Chondrocyte (in vitro differentiated cells): ENCODE measurements at regions not wholly inside any gene's neighbourhood (a gene's known extent, or its start where the extent isn't known, plus 50 kb on each side); places are given as distances from the start of the nearest gene placed in this dataset.
A peak's percentile ranks its signal among the peaks of the same experiment; 100 is the strongest.

ENCODE experiments used
- DNase-seq: peaks from one replicate; pipeline ENCODE4 v3.0.0; 2021; ENCODE audit warnings: mixed read lengths, low spot score
- H3K27ac Mint-ChIP-seq: one replicate; pipeline ENCODE4 v1.8.0; 2021; ENCODE audit warnings: mild to moderate bottlenecking, moderate library complexity, mixed read lengths; ENCODE audit not compliant: unreplicated experiment
- H3K27me3 Mint-ChIP-seq: 2 replicates; pipeline ENCODE4 v1.8.0; 2021; ENCODE audit warnings: low read depth, mixed read lengths
- H3K36me3 Mint-ChIP-seq: 2 replicates; pipeline ENCODE4 v1.8.0; 2021; ENCODE audit warnings: low read depth, mixed read lengths
- H3K4me1 Mint-ChIP-seq: 2 replicates; pipeline ENCODE4 v1.8.0; 2021; ENCODE audit warnings: low read depth, mild to moderate bottlenecking, mixed read lengths
- H3K4me3 Mint-ChIP-seq: one replicate; pipeline ENCODE4 v1.8.0; 2021; ENCODE audit warnings: mild to moderate bottlenecking, moderate library complexity, mixed read lengths; ENCODE audit not compliant: unreplicated experiment
- H3K9me3 Mint-ChIP-seq: 2 replicates; pipeline ENCODE4 v1.8.0; 2021; ENCODE audit warnings: low read depth, mixed read lengths
- TF ChIP-seq, protein P1 (sequence below): fragments of 200-600 bp; sonication (generic); IDR thresholded peaks from 2 replicates; pipeline ENCODE4 v1.5.0; 2021; ENCODE audit warnings: antibody characterized with exemption, mild to moderate bottlenecking, moderate library complexity

DNA sequence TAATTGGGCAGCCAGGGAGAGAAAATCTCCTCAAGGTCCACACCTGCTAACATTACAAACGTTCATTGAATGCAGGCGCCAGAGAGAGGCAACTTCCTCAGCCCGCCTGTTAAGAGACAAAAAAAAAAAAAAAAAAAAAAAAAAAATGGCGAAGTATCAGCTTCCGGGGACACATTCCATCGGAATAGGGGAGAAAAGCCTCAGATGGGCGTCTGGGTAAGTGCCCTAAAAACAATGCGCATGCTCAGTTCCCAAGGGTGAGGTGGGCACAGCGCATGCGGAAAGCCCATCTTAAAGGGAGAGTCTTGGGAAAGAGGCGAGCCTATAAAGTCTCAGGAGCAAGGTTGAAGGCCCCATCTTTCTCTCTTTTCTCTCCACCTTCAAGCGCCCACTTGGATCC, 1139.7 kb upstream of the CELF2 start:
- DNase-seq = no peak
- Mint-ChIP-seq H3K36me3 (no peaks in the 10 kb centered on the region), H3K9me3 (peaks cover 7% of the 10 kb centered on the region), H3K27me3 (no peaks in the 10 kb centered on the region), H3K4me3 (no peak overlapping the region), H3K4me1 (no peaks in the 10 kb centered on the region), H3K27ac (no peak overlapping the region)
- TF ChIP-seq, protein P1, sequence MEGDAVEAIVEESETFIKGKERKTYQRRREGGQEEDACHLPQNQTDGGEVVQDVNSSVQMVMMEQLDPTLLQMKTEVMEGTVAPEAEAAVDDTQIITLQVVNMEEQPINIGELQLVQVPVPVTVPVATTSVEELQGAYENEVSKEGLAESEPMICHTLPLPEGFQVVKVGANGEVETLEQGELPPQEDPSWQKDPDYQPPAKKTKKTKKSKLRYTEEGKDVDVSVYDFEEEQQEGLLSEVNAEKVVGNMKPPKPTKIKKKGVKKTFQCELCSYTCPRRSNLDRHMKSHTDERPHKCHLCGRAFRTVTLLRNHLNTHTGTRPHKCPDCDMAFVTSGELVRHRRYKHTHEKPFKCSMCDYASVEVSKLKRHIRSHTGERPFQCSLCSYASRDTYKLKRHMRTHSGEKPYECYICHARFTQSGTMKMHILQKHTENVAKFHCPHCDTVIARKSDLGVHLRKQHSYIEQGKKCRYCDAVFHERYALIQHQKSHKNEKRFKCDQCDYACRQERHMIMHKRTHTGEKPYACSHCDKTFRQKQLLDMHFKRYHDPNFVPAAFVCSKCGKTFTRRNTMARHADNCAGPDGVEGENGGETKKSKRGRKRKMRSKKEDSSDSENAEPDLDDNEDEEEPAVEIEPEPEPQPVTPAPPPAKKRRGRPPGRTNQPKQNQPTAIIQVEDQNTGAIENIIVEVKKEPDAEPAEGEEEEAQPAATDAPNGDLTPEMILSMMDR = no peak

GRCh38 chr10:9878383-9878782, 1139.3 kb upstream of the CELF2 start:
- no peaks in the 10 kb centered on the region for H3K4me1 Mint-ChIP-seq
- no peak overlapping the region for H3K4me3 Mint-ChIP-seq

DNA sequence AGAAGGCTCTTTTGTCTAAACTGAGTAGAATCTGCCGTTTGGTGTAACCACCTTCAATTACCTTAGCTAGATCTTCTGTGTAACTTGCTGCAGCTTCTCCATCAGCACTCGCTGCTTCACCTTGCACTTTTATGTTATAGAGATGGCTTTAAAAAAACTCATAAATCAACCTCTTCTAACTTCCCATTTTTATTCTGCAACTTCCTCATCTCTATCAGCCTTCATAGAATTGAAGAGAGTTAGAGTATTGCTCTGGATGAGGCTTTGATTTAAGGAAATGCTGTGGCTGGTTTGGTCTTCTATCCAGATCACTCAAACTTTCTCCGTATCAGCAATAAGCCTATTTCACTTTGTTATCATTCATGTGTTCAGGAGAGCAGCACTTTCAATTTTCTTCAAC, 1131.9 kb upstream of the CELF2 start:
- Mint-ChIP-seq H3K9me3 (peaks cover 22% of the 10 kb centered on the region), H3K4me3 (no peak overlapping the region), H3K36me3 (no peaks in the 10 kb centered on the region), H3K27me3 (no peaks in the 10 kb centered on the region), H3K27ac (no peak overlapping the region), H3K4me1 (no peaks in the 10 kb centered on the region)
- TF ChIP-seq, protein P1 = no peak
- DNase-seq = no peak

More at GRCh38 chr10:9878383-9878782, 1139.3 kb upstream of the CELF2 start:
- Mint-ChIP-seq H3K27me3 (no peaks in the 10 kb centered on the region), H3K36me3 (no peaks in the 10 kb centered on the region), H3K9me3 (peaks cover 10% of the 10 kb centered on the region), H3K27ac (no peak overlapping the region)
- TF ChIP-seq, protein P1 = no peak
- peak; percentile 46 for DNase-seq

DNA sequence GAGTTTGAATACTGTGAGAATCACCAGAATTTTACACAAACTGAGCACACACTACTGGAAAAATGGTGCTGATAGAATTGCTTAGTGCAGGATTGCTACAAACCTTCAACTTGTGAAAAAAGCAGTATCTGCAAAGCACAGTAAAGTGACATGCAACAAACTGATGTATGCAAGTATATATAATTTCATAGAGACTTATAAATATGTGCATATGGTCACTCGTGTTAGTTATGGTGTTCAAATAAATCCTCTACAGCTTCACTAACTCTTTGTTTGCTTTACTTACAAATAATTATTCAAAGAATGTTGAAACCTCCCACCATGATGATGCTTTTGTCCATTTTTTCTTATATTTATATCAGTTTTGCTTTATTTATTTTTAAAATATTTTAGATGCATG, 1130.9 kb upstream of the CELF2 start:
- Mint-ChIP-seq H3K4me1 (no peaks in the 10 kb centered on the region), H3K36me3 (no peaks in the 10 kb centered on the region), H3K9me3 (peaks cover 20% of the 10 kb centered on the region), H3K27me3 (no peaks in the 10 kb centered on the region), H3K4me3 (no peak overlapping the region), H3K27ac (no peak overlapping the region)
- DNase-seq = no peak
- TF ChIP-seq, protein P1 = no peak

- no peaks in the 10 kb centered on the region for H3K27me3 Mint-ChIP-seq
- H3K36me3 Mint-ChIP-seq = no peaks in the 10 kb centered on the region
- no peak overlapping the region for H3K4me3 Mint-ChIP-seq
- TF ChIP-seq, protein P1 = no peak
- no peaks in the 10 kb centered on the region for H3K4me1 Mint-ChIP-seq
- H3K27ac Mint-ChIP-seq = no peak overlapping the region
- H3K9me3 Mint-ChIP-seq = peaks cover 4% of the 10 kb centered on the region
- DNase-seq = no peak
These were observed 1122.2 kb upstream of the CELF2 start for GRCh38 chr10:9895453-9895852.
